ENCODE measurements at regions not wholly inside any gene's neighbourhood (a gene's known extent, or its start where the extent isn't known, plus 50 kb on each side); places are given as distances from the start of the nearest gene placed in this dataset.

DNA sequence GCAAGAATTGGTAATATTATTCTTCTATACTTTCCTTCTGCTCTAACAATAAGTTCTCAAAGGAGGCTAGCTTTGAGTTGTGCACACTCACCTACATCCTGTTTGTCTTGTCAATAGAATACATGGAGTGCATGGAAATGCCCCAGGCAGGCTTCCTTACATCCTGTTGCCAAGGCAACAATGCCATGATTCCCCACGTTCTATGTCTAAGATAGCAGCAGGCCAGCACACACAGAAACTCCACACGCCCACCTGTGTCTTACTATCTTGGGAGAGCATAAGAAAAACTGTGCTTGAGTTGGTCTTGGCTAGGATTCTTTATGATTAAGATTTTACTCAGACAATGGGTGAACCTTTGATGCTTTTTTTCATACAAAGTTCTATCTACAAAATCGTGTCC, 379.2 kb downstream of the AASDHPPT start:
- TF ChIP-seq EZH2 (IDR thresholded peaks at IDR 0.05) (no peak), SIN3A (IDR thresholded peaks at IDR 0.05; ENCODE audit: low read depth) (no peak), POLR2A (IDR thresholded peaks at IDR 0.05; ENCODE audit: borderline replicate concordance, extremely low read depth, insufficient read depth, insufficient read length) (no peak), JUND (IDR thresholded peaks at IDR 0.05) (no peak), RAD21 (IDR thresholded peaks at IDR 0.05; ENCODE audit: low read depth) (no peak), SP1 (IDR thresholded peaks at IDR 0.05; ENCODE audit: low read depth) (no peak), FOSL1 (IDR thresholded peaks at IDR 0.05; ENCODE audit: low read depth) (no peak), YY1 (IDR thresholded peaks at IDR 0.05; ENCODE audit: extremely low read depth, insufficient replicate concordance, low read depth, low read length) (no peak)
- TF ChIP-seq, protein P1, sequence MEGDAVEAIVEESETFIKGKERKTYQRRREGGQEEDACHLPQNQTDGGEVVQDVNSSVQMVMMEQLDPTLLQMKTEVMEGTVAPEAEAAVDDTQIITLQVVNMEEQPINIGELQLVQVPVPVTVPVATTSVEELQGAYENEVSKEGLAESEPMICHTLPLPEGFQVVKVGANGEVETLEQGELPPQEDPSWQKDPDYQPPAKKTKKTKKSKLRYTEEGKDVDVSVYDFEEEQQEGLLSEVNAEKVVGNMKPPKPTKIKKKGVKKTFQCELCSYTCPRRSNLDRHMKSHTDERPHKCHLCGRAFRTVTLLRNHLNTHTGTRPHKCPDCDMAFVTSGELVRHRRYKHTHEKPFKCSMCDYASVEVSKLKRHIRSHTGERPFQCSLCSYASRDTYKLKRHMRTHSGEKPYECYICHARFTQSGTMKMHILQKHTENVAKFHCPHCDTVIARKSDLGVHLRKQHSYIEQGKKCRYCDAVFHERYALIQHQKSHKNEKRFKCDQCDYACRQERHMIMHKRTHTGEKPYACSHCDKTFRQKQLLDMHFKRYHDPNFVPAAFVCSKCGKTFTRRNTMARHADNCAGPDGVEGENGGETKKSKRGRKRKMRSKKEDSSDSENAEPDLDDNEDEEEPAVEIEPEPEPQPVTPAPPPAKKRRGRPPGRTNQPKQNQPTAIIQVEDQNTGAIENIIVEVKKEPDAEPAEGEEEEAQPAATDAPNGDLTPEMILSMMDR (IDR thresholded peaks at IDR 0.05 in 2 of 3, conservative IDR thresholded peaks at IDR 0.05 in 1 of 3; ENCODE audit: borderline replicate concordance in 1 of 3, insufficient read depth in 1 of 3, low read depth in 2 of 3, low read length in 2 of 3), result no peak
- TF ChIP-seq, protein P2, sequence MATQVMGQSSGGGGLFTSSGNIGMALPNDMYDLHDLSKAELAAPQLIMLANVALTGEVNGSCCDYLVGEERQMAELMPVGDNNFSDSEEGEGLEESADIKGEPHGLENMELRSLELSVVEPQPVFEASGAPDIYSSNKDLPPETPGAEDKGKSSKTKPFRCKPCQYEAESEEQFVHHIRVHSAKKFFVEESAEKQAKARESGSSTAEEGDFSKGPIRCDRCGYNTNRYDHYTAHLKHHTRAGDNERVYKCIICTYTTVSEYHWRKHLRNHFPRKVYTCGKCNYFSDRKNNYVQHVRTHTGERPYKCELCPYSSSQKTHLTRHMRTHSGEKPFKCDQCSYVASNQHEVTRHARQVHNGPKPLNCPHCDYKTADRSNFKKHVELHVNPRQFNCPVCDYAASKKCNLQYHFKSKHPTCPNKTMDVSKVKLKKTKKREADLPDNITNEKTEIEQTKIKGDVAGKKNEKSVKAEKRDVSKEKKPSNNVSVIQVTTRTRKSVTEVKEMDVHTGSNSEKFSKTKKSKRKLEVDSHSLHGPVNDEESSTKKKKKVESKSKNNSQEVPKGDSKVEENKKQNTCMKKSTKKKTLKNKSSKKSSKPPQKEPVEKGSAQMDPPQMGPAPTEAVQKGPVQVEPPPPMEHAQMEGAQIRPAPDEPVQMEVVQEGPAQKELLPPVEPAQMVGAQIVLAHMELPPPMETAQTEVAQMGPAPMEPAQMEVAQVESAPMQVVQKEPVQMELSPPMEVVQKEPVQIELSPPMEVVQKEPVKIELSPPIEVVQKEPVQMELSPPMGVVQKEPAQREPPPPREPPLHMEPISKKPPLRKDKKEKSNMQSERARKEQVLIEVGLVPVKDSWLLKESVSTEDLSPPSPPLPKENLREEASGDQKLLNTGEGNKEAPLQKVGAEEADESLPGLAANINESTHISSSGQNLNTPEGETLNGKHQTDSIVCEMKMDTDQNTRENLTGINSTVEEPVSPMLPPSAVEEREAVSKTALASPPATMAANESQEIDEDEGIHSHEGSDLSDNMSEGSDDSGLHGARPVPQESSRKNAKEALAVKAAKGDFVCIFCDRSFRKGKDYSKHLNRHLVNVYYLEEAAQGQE (IDR thresholded peaks at IDR 0.05; ENCODE audit: low read depth), result no peak
